Gastrocnemius medialis (tissue), 4 donors: ENCODE measurements at regions not wholly inside any gene's neighbourhood (a gene's known extent, or its start where the extent isn't known, plus 50 kb on each side); places are given as distances from the start of the nearest gene placed in this dataset.

Experiments
- ATAC-seq, 2 donors: fragments of 150-250 bp; one replicate each; pipeline ENCODE4 v1.9.1; 2016
- DNase-seq, 2 donors: peaks; one replicate each; pipeline ENCODE4 v3.0.0-alpha.2; 2019
- H3K27ac ChIP-seq, 4 donors: fragments of 200-600 bp; sonication (generic); 1 replicate in 1 of 4; 2 replicates in 3 of 4; pipeline ENCODE4 v1.5.1; 2016 to 2018; ENCODE audit warnings: mild to moderate bottlenecking in 2 of 4, moderate library complexity in 1 of 4
- H3K27me3 ChIP-seq, 3 donors: fragments of 200-600 bp; sonication (generic) in 2 of 3; 1 replicate in 1 of 3; 2 replicates in 2 of 3; pipeline versions ENCODE4 v1.5.1 to v1.6.0; 2016 to 2019; ENCODE audit warnings: mild to moderate bottlenecking in 1 of 3, moderate library complexity in 1 of 3
- H3K36me3 ChIP-seq, 2 donors: fragments of 200-600 bp; sonication (generic) in 1 of 2; one replicate each; pipeline ENCODE4 v1.5.1; 2017 to 2018
- H3K4me1 ChIP-seq, 2 donors: fragments of 200-600 bp; sonication (generic) in 1 of 2; one replicate each; pipeline ENCODE4 v1.5.1; 2016 to 2017; ENCODE audit warnings: mild to moderate bottlenecking in 2 of 2
- H3K4me3 ChIP-seq, 4 donors: fragments of 200-600 bp; sonication (generic) in 3 of 4; 1 replicate in 1 of 4; 2 replicates in 3 of 4; pipeline ENCODE4 v1.5.1; 2016 to 2019; ENCODE audit warnings: mild to moderate bottlenecking in 2 of 4
- H3K9me3 ChIP-seq, 3 donors: fragments of 200-600 bp; sonication (generic) in 2 of 3; 1 replicate in 1 of 3; 2 replicates in 2 of 3; pipeline ENCODE4 v1.5.1; 2016 to 2019
- POLR2A ChIP-seq, 2 donors: fragments of 450-650 bp; IDR thresholded peaks; one replicate each; pipeline ENCODE4 v1.6.1; 2017; ENCODE audit warnings: antibody characterized with exemption in 2 of 2, mild to moderate bottlenecking in 2 of 2, moderate library complexity in 2 of 2
- in situ Hi-C, 4 donors: fragments of 200-750 bp; cut with MboI; loops; one replicate each; pipeline versions ENCODE4 v1.15.0 to v1.8.0; 2017; ENCODE audit warnings: low sequenced_read_pairs in 4 of 4
- intact Hi-C: fragments of 100-400 bp; cut with DNase I; formaldehyde crosslinking; loops from one replicate; pipeline ENCODE4 v1.15.1; 2023; ENCODE audit warnings: low total_unique reads
- TF ChIP-seq, protein P1 (sequence below), 5 experiments: fragments of 450-650 bp in 3 of 5; fragments of 200-600 bp in 2 of 5; sonication (generic) in 2 of 5; IDR thresholded peaks in 4 of 5; conservative IDR thresholded peaks in 1 of 5; 1 replicate in 4 of 5; 2 replicates in 1 of 5; pipeline ENCODE4 v1.5.1; 2016 to 2019; ENCODE audit warnings: antibody characterized with exemption in 5 of 5, mild to moderate bottlenecking in 3 of 5, moderate library complexity in 3 of 5

GRCh38 chr2:4604767-4605166 lies 901.4 kb downstream of the DCDC2C start:
- DNase-seq = no peak
- Histone ChIP-seq H3K4me1 (no peaks in the 10 kb centered on the region), H3K27ac (no peak overlapping the region), H3K36me3 (no peaks in the 10 kb centered on the region), H3K4me3 (no peak overlapping the region), H3K9me3 (no peaks in the 10 kb centered on the region), H3K27me3 (no peaks in the 10 kb centered on the region)
- no peak for ATAC-seq
- in situ Hi-C loops (no loop called here), intact Hi-C loops (no loop called here)
- no peak for TF ChIP-seq POLR2A (IDR thresholded peaks at IDR 0.05)
- TF ChIP-seq, protein P1, sequence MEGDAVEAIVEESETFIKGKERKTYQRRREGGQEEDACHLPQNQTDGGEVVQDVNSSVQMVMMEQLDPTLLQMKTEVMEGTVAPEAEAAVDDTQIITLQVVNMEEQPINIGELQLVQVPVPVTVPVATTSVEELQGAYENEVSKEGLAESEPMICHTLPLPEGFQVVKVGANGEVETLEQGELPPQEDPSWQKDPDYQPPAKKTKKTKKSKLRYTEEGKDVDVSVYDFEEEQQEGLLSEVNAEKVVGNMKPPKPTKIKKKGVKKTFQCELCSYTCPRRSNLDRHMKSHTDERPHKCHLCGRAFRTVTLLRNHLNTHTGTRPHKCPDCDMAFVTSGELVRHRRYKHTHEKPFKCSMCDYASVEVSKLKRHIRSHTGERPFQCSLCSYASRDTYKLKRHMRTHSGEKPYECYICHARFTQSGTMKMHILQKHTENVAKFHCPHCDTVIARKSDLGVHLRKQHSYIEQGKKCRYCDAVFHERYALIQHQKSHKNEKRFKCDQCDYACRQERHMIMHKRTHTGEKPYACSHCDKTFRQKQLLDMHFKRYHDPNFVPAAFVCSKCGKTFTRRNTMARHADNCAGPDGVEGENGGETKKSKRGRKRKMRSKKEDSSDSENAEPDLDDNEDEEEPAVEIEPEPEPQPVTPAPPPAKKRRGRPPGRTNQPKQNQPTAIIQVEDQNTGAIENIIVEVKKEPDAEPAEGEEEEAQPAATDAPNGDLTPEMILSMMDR (IDR thresholded peaks at IDR 0.05 in 4 of 5, conservative IDR thresholded peaks at IDR 0.05 in 1 of 5) = no peak

DNA sequence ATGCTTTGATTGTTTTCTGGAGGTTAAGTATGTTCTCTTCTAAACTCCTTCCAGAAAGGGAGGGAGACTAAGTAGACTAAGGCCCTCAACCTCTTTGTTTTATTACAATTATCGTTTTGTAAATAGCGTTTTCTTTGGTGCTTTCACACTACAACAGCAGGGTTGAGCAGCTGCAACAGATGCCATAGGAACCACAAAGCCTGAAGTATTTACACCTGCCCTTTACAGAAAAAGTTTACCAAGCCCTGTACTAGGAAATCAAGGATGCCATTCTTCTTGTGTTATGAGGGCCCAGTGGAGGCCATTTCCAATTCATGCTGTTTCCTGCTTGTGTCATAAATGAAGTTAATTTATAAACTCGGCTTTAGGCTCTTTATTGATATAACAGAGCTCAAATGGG lies 914.8 kb downstream of the DCDC2C start:
- Histone ChIP-seq H3K27ac (no peak overlapping the region), H3K4me3 (no peak overlapping the region), H3K27me3 (no peaks in the 10 kb centered on the region), H3K9me3 (no peaks in the 10 kb centered on the region), H3K4me1 (no peaks in the 10 kb centered on the region), H3K36me3 (no peaks in the 10 kb centered on the region)
- intact Hi-C loops (no loop called here), in situ Hi-C loops (no loop called here)
- ATAC-seq (no peak), DNase-seq (no peak)
- TF ChIP-seq, protein P1 (IDR thresholded peaks at IDR 0.05 in 4 of 5, conservative IDR thresholded peaks at IDR 0.05 in 1 of 5) = no peak
- no peak for TF ChIP-seq POLR2A (IDR thresholded peaks at IDR 0.05)

DNA sequence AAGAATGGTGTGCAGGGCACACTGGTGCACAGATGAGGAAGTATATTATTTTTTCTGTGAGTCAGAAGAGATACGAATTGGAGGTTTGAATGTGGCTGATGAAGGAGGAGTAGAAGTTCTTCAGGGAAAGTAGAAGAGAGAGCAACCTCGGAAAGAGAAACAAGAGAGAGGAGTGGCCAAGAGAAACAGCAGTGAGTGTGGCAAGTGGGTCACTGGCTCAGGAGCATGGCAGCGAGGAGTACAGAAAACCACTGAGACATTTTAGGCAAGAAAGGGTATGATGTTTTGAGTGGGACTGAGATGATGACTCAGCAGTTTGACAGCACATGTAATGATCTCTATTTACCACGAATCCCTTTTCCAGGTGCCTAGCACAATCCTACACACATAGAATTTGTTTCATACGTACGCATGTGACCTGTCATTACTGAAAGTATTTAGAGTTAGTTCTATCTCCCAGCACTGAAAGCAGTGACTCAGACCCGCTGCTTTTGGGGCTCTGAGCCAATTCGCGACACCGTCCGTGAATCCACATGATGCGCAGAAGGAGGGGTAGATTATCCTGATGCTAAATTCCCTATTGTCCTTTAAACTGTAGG lies 915.4 kb downstream of the DCDC2C start:
- ATAC-seq = no peak
- in situ Hi-C loops (no loop called here), intact Hi-C loops (no loop called here)
- Histone ChIP-seq H3K27me3 (no peaks in the 10 kb centered on the region), H3K4me3 (no peak overlapping the region), H3K27ac (no peak overlapping the region), H3K4me1 (no peaks in the 10 kb centered on the region), H3K9me3 (no peaks in the 10 kb centered on the region), H3K36me3 (no peaks in the 10 kb centered on the region)
- TF ChIP-seq, protein P1 (IDR thresholded peaks at IDR 0.05 in 4 of 5, conservative IDR thresholded peaks at IDR 0.05 in 1 of 5) = no peak
- no peak for TF ChIP-seq POLR2A (IDR thresholded peaks at IDR 0.05)
- no peak for DNase-seq

DNA sequence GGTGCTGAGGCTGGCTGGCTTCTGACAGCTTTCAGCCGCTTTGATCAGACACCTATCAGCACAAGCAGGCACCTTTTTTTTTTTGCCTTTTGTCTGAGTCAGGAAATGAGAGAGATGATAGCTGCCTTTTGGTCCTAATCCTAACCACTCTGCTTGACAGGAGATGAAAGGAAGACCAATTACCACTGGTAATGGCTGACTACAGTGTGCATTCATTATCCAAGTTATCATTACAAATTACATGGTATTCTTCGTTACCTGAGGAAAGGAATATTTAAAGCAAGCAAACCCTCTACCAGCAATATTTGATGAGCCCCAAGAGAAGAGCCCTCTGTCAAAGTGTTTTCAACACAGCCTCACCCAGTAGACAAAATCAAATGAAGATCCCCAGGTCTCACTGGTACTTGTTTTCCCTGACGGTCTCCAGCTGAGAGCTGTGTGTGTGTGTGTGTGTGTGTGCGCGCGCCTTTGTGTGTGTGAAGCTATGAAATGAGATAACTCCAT lies 925.7 kb downstream of the DCDC2C start:
- Histone ChIP-seq H3K4me3 (no peak overlapping the region), H3K4me1 (no peaks in the 10 kb centered on the region), H3K27me3 (no peaks in the 10 kb centered on the region), H3K27ac (no peak overlapping the region), H3K9me3 (no peaks in the 10 kb centered on the region), H3K36me3 (no peaks in the 10 kb centered on the region)
- ATAC-seq (no peak), DNase-seq (no peak)
- in situ Hi-C loops (no loop called here), intact Hi-C loops (no loop called here)
- TF ChIP-seq, protein P1 (IDR thresholded peaks at IDR 0.05 in 4 of 5, conservative IDR thresholded peaks at IDR 0.05 in 1 of 5) = no peak
- TF ChIP-seq POLR2A (IDR thresholded peaks at IDR 0.05) = no peak

GRCh38 chr2:4635289-4635688 lies 931.9 kb downstream of the DCDC2C start:
- H3K4me3 ChIP-seq = no peak overlapping the region
- no peak overlapping the region for H3K27ac ChIP-seq
- no peaks in the 10 kb centered on the region for H3K4me1 ChIP-seq
- H3K9me3 ChIP-seq = no peaks in the 10 kb centered on the region
- in situ Hi-C loops = no loop called here
- intact Hi-C loops = no loop called here
- no peaks in the 10 kb centered on the region for H3K36me3 ChIP-seq
- ATAC-seq (no peak), DNase-seq (no peak)
- H3K27me3 ChIP-seq = no peaks in the 10 kb centered on the region
- TF ChIP-seq POLR2A (IDR thresholded peaks at IDR 0.05) = no peak
- TF ChIP-seq, protein P1 (IDR thresholded peaks at IDR 0.05 in 4 of 5, conservative IDR thresholded peaks at IDR 0.05 in 1 of 5) = no peak
